WERI-Rb-1 (cell line): ENCODE measurements at regions not wholly inside any gene's neighbourhood (a gene's known extent, or its start where the extent isn't known, plus 50 kb on each side); places are given as distances from the start of the nearest gene placed in this dataset.

Experiments used
- DNase-seq: peaks from one replicate; pipeline ENCODE4 v3.0.0-alpha.2; 2020
- H3K27ac ChIP-seq: fragments of 250-450 bp; sonication (Bioruptor Pico); 2 replicates; pipeline ENCODE4 v1.5.1; 2020; ENCODE audit warnings: mild to moderate bottlenecking, moderate library complexity
- H3K27me3 ChIP-seq: fragments of 250-450 bp; sonication (Bioruptor Pico); 2 replicates; pipeline ENCODE4 v1.5.1; 2021; ENCODE audit warnings: mild to moderate bottlenecking, low read depth, moderate library complexity; ENCODE audit not compliant: insufficient read depth, severe bottlenecking
- H3K36me3 ChIP-seq: fragments of 250-450 bp; sonication (Bioruptor Pico); 2 replicates; pipeline ENCODE4 v1.5.1; 2020; ENCODE audit warnings: mild to moderate bottlenecking, moderate library complexity
- H3K4me3 ChIP-seq: 2 replicates; pipeline ENCODE4 v1.5.1; 2011; ENCODE audit warnings: low read depth, mild to moderate bottlenecking, control low read depth, low read length
- H3K9me3 ChIP-seq: fragments of 250-450 bp; sonication (Bioruptor Pico); 2 replicates; pipeline ENCODE4 v1.5.1; 2021; ENCODE audit warnings: mild to moderate bottlenecking, moderate library complexity; ENCODE audit not compliant: severe bottlenecking
- TF ChIP-seq, protein P1 (sequence below): IDR thresholded peaks from 2 replicates; pipeline ENCODE4 v1.5.1; 2011; ENCODE audit warnings: low read depth, mild to moderate bottlenecking, control low read depth, inconsistent platforms, low read length

DNA sequence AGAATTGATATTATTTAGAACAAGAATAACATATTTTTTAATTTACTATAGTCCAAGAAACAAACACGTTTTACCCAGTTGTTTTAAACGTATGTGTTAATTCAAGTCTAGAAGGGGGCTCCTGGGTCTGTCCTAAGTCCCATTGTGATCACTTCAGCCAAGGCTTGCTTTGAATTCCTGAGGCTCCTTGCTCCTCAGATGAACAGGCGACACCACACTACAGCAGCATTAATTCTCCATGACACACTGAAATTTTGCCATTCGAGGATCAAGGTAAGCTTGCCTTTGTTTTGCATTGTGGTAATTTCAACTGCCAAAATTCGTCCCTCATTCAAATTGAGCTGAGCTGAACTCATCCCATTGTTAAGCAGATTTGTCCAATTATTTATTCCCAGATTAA is 1442.6 kb downstream of the SLITRK5 start:
- Histone ChIP-seq H3K27ac (no peak overlapping the region), H3K36me3 (no peaks in the 10 kb centered on the region), H3K4me3 (no peak overlapping the region), H3K9me3 (no peaks in the 10 kb centered on the region), H3K27me3 (no peaks in the 10 kb centered on the region)
- TF ChIP-seq, protein P1, sequence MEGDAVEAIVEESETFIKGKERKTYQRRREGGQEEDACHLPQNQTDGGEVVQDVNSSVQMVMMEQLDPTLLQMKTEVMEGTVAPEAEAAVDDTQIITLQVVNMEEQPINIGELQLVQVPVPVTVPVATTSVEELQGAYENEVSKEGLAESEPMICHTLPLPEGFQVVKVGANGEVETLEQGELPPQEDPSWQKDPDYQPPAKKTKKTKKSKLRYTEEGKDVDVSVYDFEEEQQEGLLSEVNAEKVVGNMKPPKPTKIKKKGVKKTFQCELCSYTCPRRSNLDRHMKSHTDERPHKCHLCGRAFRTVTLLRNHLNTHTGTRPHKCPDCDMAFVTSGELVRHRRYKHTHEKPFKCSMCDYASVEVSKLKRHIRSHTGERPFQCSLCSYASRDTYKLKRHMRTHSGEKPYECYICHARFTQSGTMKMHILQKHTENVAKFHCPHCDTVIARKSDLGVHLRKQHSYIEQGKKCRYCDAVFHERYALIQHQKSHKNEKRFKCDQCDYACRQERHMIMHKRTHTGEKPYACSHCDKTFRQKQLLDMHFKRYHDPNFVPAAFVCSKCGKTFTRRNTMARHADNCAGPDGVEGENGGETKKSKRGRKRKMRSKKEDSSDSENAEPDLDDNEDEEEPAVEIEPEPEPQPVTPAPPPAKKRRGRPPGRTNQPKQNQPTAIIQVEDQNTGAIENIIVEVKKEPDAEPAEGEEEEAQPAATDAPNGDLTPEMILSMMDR: no peak
- no peak for DNase-seq

DNA sequence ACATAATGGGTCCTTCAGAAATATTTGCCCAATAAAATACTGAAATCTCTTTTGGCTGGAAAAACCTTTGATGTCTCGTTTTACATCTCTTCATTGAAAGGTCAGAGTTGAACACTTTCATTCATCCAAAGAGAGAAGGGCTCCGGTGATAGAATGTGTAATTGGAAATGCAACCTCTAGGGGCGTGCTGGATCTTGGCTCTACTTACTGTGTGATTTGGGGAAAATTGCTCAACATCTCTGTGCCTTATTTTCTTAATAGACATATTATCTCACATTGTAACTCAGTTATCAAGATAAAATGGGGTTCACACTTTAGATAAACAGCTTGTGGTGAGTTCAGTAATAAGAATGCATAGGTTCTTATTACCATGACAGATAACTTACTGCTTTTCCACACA is 1444.1 kb downstream of the SLITRK5 start:
- Histone ChIP-seq H3K4me3 (no peak overlapping the region), H3K27ac (no peak overlapping the region), H3K9me3 (no peaks in the 10 kb centered on the region), H3K36me3 (no peaks in the 10 kb centered on the region), H3K27me3 (no peaks in the 10 kb centered on the region)
- no peak for DNase-seq
- TF ChIP-seq, protein P1: peak; percentile 27; the same call in 1 of the 2 replicates

DNA sequence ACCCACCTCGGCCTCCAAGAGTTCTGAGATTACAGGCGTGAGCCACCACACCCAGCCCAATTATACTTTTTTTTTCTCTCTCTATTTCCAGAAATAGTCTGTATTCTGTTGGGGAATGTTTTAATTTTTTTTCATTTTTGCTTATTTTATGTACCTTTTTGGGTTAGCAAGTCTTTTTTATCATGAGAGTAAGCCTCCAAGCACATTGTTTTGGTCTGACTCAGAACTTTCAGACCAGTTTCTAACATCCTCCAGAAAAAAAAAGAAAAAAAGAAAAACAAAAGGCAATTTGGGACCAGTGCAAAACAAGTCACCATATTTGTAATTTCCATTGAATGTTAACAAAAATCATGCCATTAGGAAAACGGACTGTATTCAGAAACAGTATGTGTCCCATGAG is 1465.5 kb downstream of the SLITRK5 start:
- H3K27ac ChIP-seq: no peak overlapping the region
- no peaks in the 10 kb centered on the region for H3K9me3 ChIP-seq
- no peaks in the 10 kb centered on the region for H3K36me3 ChIP-seq

DNA sequence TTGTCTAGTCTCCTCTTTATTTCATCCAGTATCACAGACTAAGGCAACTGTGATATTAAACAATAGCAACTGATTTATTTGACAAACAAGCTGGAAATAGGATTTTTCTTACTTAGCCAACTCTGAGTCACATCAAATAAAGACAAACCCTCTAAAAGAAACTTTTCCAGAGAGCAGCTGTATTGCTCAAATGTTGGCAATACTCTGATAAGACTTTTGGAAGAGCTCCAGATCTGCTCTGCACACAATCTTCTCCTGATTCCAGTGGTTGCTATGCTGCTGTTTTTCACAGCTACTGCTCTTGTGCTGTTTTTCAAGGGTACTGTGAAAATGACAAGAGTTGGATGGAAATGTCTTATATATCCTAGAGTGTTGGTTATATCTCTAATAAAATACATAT is 1479.2 kb downstream of the SLITRK5 start:
- H3K27me3 ChIP-seq: no peaks in the 10 kb centered on the region
- no peak overlapping the region for H3K27ac ChIP-seq
- TF ChIP-seq, protein P1: no peak
- no peak for DNase-seq
- no peaks in the 10 kb centered on the region for H3K9me3 ChIP-seq
- H3K4me3 ChIP-seq: no peak overlapping the region
- H3K36me3 ChIP-seq: no peaks in the 10 kb centered on the region

More for the DNA sequence above, 1465.5 kb downstream of the SLITRK5 start:
- TF ChIP-seq, protein P1: no peak
- no peaks in the 10 kb centered on the region for H3K27me3 ChIP-seq
- no peak overlapping the region for H3K4me3 ChIP-seq
- DNase-seq: no peak

DNA sequence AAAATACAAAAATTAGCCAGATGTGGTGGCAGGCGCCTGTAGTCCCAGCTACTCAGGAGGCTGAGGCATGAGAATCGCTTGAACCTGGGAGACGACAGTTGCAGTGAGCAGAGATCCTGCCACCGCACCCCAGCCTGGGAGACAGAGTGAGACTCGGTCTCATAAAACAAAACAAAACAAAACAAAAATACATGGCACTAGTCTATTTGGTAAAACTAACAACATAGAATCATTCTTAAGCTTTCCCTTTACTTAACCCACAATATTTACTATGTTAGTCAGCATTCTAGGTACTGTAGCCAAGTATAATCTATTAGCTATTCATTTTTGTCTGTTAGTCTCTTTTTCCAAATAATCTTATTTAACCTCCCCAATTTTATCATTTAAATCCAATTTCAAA is 1482.8 kb downstream of the SLITRK5 start:
- no peak for DNase-seq
- Histone ChIP-seq H3K36me3 (no peaks in the 10 kb centered on the region), H3K27me3 (no peaks in the 10 kb centered on the region), H3K4me3 (no peak overlapping the region), H3K27ac (no peak overlapping the region), H3K9me3 (no peaks in the 10 kb centered on the region)
- TF ChIP-seq, protein P1: no peak

DNA sequence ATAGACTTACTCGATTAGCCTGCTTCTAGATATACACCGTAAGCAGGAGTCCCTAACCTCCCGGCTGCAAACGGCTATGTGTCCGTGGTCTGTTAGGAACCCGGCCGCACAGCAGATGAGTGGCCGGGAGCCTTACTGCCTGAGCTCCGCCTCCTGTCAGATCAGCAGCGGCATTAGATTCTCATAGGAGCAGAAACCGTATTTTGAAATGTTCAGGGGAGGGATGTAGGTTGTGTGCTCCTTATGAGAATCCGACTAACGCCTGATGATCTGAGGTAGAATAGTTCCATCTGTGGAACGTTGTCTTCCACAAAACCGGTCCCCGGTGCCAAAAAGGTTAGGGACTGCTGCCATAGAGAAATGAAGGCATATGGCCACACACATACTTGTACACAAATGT is 1491.9 kb downstream of the SLITRK5 start:
- Histone ChIP-seq H3K27me3 (no peaks in the 10 kb centered on the region), H3K4me3 (no peak overlapping the region), H3K9me3 (no peaks in the 10 kb centered on the region), H3K36me3 (no peaks in the 10 kb centered on the region), H3K27ac (no peak overlapping the region)
- TF ChIP-seq, protein P1: no peak
- DNase-seq: no peak
